Activated CD4-positive, alpha-beta T cell treated with anti-CD3 and anti-CD28 coated beads, Interleukin-10, Interleukin-2, amounts not matched to agents 100 ng/mL and 50 ng/mL, durations not matched to agents 16 hours and 8 hours (primary cell): ENCODE measurements at regions not wholly inside any gene's neighbourhood (a gene's known extent, or its start where the extent isn't known, plus 50 kb on each side); places are given as distances from the start of the nearest gene placed in this dataset.
"Not testable (repeated sequence)": the region's sequence is repeated elsewhere in the genome, so short reads cannot be mapped to it uniquely, and the experiment has no call there.

Experiments used
- DNase-seq: peaks from one replicate; pipeline ENCODE4 v3.0.0-alpha.2; 2020

DNA sequence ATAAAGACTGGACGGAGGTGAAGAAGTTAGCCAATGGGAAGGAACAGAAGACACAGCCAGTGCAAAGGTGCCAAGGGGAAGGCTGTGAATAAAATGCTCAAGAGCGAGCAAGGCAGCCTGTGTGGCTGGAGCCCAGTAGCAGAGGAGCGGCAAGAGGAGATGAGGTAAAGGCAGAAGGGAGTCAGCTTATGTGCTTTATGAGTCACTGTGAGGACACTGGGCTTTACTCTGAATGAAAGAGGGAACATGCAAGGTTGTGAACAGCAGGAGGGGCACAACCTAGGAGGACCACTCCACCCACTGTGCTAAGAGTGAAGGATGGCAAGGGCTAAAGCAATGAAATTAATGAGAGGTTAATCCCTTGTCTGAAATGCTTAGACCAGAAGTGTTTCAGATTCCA lies 129.0 kb upstream of the ODAD2 start:
- no peak for DNase-seq

DNA sequence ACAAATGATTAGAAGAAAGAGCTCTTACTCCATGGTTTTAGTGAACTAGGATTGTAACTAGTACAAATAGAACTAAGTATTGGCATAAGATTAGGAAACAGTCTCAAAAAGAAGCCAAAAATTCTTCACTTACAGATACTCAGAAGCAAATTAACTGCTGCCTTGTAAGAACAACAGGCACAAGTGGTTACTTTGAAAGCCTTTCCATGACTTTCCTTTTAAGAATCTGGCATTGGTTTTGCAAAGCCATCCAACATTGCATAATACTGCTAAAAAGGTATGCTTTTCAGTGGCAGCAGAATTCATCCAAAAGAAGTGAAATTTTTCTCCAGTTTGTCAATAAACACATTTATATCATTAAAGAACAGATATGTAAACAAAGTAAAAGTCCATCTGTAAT lies 126.8 kb upstream of the ODAD2 start:
- no peak for DNase-seq

DNA sequence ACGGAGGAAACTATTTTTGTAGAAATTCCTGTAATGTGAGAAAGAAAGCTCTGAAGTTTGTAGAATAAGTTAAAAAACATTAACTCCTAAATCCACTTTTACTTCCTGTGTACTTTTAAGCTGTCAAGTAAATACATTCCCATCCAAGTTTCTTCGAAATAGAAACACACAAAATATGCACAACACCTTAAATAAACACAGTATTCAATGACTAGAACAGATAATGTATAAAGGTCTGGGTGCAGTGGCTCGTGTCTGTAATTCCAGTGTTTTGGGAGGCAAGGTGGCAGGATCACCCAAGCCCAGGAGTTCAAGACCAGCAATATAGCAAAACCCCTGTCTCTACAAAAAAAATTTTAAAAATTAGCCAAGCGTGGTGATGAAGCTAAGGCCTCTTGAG lies 121.9 kb upstream of the ODAD2 start:
- no peak for DNase-seq

DNA sequence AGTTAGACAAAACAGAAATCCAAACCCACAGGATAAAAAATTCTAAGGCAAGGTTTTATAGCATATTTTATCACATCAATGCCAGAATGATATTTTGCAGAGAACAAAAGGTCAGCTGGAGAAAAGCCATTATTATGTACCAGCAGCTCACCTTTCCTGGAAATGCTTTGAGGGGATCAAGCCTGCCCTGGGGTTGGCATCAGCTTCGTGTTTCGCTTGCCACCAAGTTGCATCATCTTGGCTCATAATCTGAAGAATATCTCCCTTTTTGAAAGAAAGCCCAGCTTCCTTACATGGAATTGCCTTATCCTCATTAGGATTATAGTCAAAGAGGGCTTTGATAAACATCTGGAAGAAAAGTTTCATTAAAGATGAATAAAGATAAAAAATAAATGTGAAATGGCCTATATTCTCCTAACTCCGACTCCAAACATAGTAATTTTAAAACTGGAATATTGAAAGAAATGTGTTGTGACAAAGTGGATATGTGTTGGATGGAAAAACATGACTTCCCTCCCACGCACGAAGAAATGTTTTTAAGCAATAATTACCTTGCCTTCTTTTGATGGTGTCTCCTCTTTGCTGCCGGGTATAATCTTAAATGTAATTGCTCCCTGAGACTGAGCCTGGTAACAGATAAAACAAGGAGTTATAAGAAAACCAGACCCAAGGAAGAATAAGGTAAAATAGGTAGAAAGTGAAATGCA lies 121.3 kb upstream of the ODAD2 start:
- DNase-seq: no peak

DNA sequence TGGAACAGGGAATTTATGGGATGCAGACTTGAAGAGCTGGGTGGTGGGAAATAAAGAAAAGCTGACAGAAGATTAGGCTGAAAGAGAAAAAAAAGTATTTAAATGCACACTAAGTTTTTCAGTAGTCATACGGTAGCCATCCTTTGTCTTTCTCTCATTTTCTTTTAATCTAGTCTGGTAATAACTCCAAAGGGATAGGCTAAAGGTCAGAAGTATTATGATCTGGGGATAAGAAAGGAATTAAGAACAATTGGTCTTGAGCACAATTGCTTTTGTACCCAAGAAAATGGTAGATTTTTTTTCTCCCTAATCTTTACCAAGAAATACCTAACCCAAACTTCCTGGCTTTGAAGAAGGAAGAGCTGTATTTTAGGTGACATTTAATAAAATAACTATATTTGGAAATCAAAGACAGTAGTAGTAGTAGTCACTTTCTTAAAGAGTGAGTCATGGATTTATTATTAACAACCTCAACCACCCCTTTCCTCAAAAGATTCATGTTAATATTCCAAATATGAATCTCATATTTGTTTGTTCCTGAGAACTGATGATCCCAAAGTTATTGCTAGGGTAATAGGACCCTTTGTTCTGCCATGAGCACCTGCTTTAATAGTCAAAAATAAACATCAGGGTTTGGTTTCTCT lies 120.2 kb upstream of the ODAD2 start:
- DNase-seq: no peak

DNA sequence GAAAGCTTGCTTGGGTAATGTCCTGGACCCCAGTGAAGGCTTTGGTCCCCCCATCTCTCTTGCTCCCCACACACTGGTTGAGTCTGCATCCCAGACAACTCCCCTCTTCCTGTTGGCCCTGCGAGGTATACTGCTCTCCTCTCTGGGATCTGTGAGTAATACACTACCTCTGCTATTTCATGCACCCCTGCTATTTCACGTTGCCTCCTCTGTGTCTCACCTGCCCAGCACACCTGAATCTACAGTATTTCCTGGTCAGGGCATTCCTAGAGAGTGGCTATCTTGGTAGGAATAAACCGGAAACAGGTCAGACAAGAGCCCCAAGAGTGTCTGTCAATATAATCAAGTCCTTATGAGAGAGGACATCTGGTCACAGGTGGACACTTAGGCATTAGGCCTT lies 114.3 kb upstream of the ODAD2 start:
- no peak for DNase-seq

DNA sequence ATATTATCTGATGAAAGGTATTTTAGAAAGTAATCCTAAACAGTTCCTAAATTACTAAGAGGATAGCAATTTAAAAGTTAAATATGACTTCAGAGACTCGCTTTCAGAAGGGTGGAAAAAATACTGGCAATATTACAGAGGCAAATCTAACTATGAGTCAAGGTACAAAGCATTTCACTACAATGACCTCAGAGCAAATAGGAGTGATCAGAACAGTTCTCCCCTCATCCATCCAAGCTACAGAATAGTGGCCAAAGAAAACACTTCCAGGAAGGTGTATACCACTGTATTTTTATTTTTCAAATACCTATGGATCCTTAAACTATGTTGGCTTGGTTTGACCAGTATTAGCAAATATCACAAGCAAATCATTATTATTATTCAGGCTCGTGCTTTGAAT lies 112.8 kb upstream of the ODAD2 start:
- no peak for DNase-seq

DNA sequence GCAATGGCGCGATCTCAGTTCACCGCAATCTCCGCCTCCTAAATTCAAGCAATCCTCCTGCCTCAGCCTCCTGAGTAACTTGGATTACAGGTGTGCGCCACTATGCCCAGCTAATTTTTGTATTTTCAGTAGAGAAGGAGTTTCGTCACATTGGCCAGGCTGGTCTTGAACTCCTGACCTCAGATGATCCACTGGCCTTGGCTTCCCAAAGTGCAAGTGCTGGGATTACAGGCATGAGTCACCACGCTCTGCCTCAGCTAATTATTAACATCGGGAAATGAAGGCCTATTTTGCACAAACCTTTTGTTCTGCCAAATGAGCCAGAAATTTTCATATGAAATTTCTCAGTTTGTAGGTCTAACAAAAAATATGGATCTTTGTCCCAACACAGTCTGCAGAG lies 106.7 kb upstream of the ODAD2 start:
- no peak for DNase-seq

DNA sequence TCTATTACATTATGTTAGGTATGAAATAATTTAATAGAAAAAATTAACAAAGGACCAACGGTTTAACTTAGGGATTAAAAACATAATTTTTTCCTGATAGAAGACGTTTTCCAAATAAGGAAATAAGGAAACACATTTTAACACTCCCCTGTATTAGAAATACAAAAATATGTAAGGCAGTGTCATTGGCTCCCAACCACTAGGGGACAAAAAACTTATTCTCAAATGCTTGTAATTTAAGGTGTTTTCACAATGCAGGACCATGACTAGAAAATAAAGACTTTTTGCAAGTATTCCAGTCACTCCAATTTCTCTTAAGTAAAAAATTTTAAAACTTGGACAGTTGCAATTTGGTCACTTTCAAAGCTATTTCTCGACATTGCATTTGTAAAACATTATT lies 98.8 kb upstream of the ODAD2 start:
- no peak for DNase-seq

DNA sequence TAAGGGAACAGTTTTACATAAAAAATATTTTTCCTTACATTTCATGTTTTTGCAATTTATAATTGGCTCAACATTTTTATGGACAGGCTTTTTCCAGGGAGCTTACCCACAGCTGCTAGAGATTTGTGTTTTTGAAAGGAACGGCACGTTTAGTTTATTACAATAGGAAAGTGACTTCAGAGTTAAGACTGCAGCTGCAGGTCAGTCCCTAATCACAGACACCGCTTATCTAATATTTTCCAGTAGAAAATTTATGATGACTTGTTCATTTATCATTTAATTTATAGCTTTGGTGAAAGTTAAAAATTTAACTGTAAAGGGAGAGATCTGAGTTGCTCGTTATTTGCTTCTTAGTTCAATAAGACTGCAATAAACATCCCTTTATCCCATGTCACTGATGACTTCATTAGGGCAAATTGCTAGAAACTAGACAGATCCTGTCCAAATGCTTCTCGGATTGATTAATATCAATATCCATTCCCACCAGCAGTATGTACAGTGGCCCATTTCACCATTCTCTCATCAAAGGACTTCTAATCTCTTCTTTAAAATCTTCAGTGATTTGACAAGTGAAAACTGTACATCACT lies 97.0 kb upstream of the ODAD2 start:
- DNase-seq: no peak

DNA sequence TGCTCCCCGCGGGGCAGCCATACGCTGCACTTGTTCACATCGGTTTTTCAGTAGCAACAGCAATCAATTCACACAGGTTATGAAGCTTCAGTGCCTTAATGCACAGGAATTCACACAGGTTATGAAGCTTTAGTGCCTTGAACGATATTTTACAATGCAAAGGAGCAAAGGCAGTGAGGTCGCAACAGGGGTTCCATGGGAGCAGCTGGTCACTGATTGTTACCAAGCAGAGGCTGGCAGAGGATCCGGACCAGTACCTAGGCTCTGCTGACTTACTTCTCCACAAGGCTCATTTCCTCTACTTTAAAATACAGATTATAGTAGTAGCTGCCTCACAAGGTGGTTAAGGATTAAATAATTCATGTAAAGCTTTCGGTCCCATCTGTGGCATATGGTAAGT lies 95.2 kb upstream of the ODAD2 start:
- DNase-seq: no peak

DNA sequence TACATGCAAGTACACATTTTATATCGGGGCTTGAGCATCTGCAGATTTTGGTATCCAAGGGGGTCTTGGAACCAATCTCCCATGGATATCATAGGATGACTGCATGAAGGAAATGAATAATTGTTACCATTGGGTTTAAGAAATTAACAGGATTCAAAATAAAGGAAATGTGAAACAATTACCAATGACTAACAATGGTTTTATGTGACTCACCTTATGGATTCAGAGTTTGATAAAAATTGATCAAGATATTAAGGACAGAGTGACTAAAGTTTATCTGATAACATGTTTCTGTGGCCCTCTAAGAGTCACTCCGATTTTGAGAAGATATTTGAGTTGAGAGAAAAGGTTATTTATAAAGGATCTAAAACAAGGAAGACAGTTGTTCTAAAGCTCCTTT lies 93.0 kb upstream of the ODAD2 start:
- no peak for DNase-seq

DNA sequence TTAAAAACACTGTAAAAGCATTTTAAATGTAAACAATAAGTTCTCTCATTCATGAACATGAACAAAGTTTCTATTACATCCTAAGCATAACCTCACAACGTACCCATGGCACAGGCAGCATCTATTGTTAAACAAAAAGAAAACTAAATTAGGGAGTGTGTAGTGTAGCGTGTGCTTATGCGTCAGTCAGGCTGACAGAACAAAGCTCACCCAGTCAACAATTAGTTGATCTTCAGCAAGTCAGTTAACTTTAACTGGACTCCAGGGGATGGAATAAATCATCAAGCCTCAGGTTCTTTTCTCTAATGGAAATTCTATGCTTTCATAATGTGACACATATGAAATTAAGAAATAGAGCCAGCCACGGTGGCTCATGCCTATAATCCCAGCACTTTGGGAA lies 91.6 kb upstream of the ODAD2 start:
- DNase-seq: no peak

DNA sequence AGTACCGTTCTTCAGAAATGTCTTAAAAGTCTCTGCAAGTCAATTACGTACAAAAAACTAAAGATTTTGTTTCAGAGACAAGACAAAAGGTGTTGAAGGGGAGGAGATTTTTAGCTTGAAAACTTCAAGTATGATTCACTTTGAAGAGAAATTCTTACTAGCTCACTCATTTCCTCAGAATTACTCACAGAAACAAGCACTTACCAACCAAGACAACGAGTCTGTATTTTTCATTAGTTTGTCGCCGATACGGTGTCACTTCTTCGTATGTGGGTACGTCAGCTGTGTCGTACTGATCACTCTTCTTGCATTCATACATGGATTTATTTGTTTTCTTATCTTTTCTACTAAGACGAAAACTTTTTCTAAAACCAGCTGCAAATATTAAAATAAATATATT lies 90.6 kb upstream of the ODAD2 start:
- peak; percentile 2 for DNase-seq

DNA sequence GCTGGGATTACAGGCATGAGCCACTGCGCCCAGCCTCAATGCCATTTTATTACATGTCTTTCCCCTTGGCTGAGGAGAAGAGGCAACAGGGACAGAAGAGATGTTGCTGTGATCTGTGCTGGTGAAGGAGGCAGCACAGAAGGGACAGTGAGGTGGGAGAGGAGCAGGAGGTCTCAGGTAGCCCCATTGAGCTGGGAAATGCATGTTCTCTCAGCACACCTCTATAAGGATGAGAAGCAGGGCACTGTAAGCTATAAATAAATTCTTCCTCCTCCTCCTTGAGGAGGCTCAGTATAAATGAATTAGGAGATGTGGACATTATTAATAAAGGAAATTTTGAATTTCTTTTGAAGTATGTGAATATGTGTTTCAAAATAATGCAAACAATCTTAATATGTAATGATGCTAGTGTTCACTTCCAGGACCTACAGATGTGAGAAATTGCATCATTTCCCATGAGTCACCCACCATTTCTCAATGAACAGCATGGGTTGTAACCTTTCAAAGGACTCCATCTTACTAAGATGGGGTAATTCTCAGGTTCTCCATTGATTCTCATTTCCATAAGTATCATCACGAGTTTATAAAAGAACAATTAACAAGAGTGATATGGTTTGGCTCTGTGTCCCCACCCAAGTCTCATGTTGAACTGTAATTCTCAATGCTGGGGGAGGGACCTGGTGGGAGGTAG lies 88.9 kb upstream of the ODAD2 start:
- DNase-seq: peak; percentile 46

DNA sequence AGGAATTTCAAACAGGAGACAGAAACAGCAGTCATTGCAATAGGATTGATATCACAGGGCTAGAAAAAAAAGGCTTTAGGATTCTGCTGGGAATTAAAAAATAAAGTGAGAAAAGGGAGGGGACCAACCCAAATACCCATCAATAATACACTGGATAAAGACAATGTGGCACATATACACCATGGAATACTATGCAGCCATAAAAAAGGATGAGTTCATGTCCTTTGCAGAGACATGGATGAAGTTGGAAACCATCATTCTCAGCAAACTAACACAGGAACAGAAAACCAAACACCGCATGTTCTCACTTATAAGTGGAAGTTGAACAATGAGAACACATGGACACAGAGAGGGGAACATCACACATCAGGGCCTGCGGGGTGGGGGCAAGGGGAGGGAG lies 86.9 kb upstream of the ODAD2 start:
- not testable (repeated sequence) for DNase-seq

DNA sequence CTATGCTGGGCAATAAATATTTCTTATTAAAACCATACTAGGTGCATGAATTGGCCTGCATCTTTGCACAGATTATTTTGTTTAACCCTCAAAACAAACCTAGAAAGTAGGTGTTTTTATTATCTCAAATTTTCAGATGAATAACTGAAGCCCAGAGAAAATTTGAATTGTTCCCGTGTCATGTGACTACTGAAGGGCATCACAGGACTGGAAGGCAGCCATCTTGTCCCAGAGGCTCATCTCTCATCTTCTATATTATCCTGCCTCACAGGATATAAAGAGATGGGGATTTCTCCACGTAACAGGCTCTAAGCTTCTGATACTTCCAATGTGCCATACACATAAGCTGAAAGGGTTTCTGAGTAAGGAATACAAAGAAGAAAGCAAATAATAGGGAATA lies 84.0 kb upstream of the ODAD2 start:
- DNase-seq: no peak

DNA sequence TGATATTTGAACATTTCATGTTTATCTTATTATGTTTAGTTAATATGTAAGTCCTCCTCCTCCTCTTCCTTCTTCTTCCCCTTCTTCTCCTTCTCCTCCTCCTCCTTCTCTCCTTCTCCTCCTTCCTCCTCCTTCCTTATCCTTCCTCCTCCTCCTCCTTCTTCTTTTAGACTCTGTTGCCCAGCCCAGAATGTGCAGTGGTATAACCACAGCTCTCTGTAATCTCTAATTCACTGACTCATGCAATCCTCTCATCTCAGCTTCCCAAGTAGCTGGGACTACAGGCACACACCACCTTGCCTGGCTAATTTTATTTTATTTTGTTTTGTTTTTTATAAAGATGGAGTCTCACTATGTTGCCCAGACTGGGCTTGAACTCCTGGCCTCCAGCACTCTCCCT lies 83.4 kb upstream of the ODAD2 start:
- DNase-seq: no peak

DNA sequence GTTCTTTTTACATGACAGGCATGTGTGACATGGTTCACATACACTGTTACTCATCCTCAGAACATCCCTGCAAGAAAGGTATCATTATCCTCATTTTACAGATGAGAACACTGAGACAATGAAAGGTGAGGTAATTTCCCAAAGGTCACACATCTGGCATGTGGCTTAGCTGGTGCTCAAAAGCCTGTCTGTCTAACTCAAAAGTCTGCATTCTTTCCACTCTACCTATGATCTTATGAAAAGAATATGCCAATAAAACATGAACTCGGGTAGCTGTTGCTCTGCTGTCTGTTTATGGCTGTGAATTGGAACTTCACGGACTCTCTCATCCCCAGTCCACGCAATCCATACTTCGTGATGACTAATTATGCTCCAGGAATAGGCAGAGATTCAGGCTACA lies 79.0 kb upstream of the ODAD2 start:
- DNase-seq: no peak

DNA sequence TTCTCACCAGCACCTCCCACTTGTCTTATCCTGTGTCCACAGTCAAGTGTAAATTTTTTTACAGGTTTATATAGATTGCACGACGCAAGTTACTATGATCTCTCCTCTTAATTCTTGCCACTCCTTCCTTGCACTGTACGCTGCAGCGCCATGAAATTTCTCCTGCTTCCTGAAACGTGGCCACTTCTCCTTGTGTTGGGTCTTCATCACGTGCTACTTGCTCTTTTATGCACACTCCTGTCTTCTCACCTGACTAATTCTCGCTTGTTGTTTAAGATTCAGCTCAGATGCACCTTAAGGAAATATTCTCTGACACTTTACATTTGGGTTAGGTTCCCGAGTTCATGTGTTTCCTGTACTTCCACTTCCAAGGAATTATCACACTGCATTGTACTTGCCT lies 76.5 kb upstream of the ODAD2 start:
- no peak for DNase-seq

DNA sequence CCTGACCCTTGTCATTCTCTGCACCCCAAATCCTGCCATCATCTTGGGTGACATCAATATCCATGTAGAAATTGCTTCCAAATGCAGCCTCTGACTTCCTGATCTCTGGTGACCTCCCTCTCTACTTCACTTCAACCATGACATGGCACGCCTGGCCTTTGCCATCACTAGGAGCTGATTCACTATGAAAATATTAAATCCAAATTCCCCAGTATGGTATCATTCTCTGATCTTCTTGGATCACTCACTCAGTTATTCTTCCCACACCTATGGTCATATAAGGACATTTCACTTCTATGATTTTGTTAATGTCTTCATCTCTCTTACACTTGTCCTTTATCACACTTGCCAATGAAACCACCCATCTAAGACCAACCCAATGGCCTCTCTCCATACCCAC lies 73.7 kb upstream of the ODAD2 start:
- DNase-seq: no peak

DNA sequence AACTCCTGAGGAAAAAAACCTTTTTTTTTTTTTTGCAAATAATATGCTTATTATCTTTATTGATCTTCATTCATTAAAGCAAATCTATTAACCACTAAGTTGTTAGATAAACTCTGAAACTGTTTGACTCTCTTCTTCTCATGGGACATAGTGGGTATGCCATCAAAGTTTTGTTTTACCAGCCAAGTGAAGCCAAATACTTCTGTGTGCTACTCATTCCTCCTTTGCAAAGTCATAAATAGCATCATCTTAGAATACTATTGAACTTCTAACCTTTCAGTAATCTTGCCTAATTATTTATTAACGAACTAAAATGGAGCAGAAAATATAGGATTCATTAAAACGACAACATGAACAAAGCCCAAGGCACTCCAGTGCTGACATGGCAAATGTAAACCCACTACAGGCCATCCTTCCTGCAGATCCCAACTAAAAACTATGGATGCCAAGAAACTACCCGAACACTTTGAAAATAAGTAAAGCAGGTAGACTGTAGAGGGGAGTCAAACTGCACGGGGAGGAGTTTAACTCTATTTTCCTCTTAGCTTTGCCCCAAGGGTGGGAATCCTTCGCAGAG lies 61.2 kb upstream of the ODAD2 start:
- no peak for DNase-seq

DNA sequence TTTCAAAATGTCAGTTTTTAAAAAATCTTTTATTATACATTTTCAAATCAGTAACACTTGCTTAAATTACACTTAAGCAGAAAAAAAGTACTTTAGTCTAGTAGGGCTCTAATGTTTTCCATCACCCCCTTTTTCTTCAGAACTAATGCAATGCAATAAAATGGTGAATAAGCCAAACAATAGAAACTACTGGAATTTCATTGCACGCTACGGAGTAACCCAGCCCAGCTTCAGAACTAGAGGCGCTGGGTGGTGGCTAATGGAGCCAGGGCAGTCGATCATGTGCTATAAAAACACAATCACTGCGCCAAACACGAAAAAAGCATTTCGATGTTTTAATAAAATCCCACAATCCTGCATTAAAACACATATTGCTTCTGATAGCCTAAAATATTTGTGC lies 59.9 kb upstream of the ODAD2 start:
- no peak for DNase-seq
